T-helper 1 cell treated with Interleukin-12 subunit alpha and Interleukin-12 subunit beta and Interleukin-4 antibody, amounts not matched to agents 30 μg/mL and 1 μg/mL, for 36 hours (primary cell): ENCODE measurements at regions not wholly inside any gene's neighbourhood (a gene's known extent, or its start where the extent isn't known, plus 50 kb on each side); places are given as distances from the start of the nearest gene placed in this dataset.

Experiments used
- H3K27ac Mint-ChIP-seq: one replicate; pipeline ENCODE4 v1.8.0; 2021; ENCODE audit warnings: mild to moderate bottlenecking, mixed read lengths
- H3K27me3 Mint-ChIP-seq: one replicate; pipeline ENCODE4 v1.8.0; 2021; ENCODE audit warnings: low read depth, mixed read lengths
- H3K36me3 Mint-ChIP-seq: one replicate; pipeline ENCODE4 v1.8.0; 2021; ENCODE audit warnings: low read depth, mixed read lengths
- H3K4me1 Mint-ChIP-seq: one replicate; pipeline ENCODE4 v1.8.0; 2021; ENCODE audit warnings: low read depth, mixed read lengths
- H3K4me3 Mint-ChIP-seq: one replicate; pipeline ENCODE4 v1.8.0; 2021; ENCODE audit warnings: mild to moderate bottlenecking, moderate library complexity, mixed read lengths
- H3K9me3 Mint-ChIP-seq: one replicate; pipeline ENCODE4 v1.8.0; 2021; ENCODE audit warnings: mixed read lengths

- no peak overlapping the region for H3K4me3 Mint-ChIP-seq
- H3K9me3 Mint-ChIP-seq: no peaks in the 10 kb centered on the region
- H3K36me3 Mint-ChIP-seq: no peaks in the 10 kb centered on the region
- peaks cover 19% of the 10 kb centered on the region for H3K27me3 Mint-ChIP-seq
- no peak overlapping the region for H3K27ac Mint-ChIP-seq
- no peaks in the 10 kb centered on the region for H3K4me1 Mint-ChIP-seq
Measured at GRCh38 chr17:36817483-36818048, 119.7 kb upstream of the LHX1 start.

DNA sequence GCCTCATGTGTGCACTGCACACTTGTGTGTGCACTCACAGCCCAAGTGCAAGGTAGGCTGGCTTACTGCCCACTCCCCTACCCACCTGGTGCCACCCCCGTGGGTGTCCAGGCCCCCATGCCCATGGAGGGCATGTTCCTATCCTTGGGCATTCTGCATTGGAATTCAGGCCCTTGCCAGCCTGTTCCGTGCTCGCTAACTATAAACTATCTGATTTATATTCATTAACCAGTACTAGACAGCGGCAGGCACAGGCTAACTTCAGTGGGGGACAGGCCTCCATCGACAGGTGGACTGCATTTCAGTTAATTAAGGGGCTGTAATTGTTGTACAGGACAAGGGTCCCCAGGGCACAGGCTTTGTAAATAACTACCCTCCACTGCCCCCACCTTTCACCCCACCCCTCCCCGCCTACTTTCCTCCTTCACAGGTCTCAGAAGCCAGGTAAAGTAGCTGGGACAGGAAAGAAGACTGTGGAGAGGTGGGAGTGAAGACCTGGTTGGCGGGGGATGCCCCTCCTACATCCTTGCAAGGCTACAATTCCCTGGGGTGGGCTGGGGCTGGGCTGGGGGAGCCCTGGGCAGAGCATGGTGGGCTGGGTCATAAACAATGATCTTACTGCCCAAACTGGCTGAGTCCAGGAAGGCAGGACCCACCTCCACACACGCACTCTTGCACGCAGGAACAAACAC lies 119.0 kb upstream of the LHX1 start:
- no peaks in the 10 kb centered on the region for H3K4me1 Mint-ChIP-seq
- H3K4me3 Mint-ChIP-seq: no peak overlapping the region
- no peak overlapping the region for H3K27ac Mint-ChIP-seq
- no peaks in the 10 kb centered on the region for H3K9me3 Mint-ChIP-seq
- H3K27me3 Mint-ChIP-seq: peaks cover 14% of the 10 kb centered on the region
- H3K36me3 Mint-ChIP-seq: no peaks in the 10 kb centered on the region

GRCh38 chr17:36823850-36824677 lies 113.2 kb upstream of the LHX1 start:
- Mint-ChIP-seq H3K4me3 (no peak overlapping the region), H3K27ac (no peak overlapping the region), H3K4me1 (no peaks in the 10 kb centered on the region), H3K36me3 (no peaks in the 10 kb centered on the region), H3K27me3 (peaks cover 28% of the 10 kb centered on the region), H3K9me3 (no peaks in the 10 kb centered on the region)

- H3K36me3 Mint-ChIP-seq: no peaks in the 10 kb centered on the region
- H3K27me3 Mint-ChIP-seq: peaks cover 28% of the 10 kb centered on the region
- H3K4me1 Mint-ChIP-seq: no peaks in the 10 kb centered on the region
- no peaks in the 10 kb centered on the region for H3K9me3 Mint-ChIP-seq
- H3K4me3 Mint-ChIP-seq: no peak overlapping the region
- no peak overlapping the region for H3K27ac Mint-ChIP-seq
Measured at GRCh38 chr17:36824678-36825101, 112.6 kb upstream of the LHX1 start.

GRCh38 chr17:36825113-36825512 lies 112.2 kb upstream of the LHX1 start:
- H3K27me3 Mint-ChIP-seq: peaks cover 28% of the 10 kb centered on the region
- no peak overlapping the region for H3K27ac Mint-ChIP-seq
- no peaks in the 10 kb centered on the region for H3K36me3 Mint-ChIP-seq
- no peaks in the 10 kb centered on the region for H3K9me3 Mint-ChIP-seq
- no peaks in the 10 kb centered on the region for H3K4me1 Mint-ChIP-seq
- no peak overlapping the region for H3K4me3 Mint-ChIP-seq

GRCh38 chr17:36825521-36825920 lies 111.8 kb upstream of the LHX1 start:
- no peaks in the 10 kb centered on the region for H3K4me1 Mint-ChIP-seq
- no peak overlapping the region for H3K27ac Mint-ChIP-seq
- H3K4me3 Mint-ChIP-seq: no peak overlapping the region
- no peaks in the 10 kb centered on the region for H3K36me3 Mint-ChIP-seq
- no peaks in the 10 kb centered on the region for H3K9me3 Mint-ChIP-seq
- peaks cover 28% of the 10 kb centered on the region for H3K27me3 Mint-ChIP-seq

GRCh38 chr17:36825951-36826350 lies 111.3 kb upstream of the LHX1 start:
- no peak overlapping the region for H3K27ac Mint-ChIP-seq
- H3K27me3 Mint-ChIP-seq: peaks cover 26% of the 10 kb centered on the region
- no peaks in the 10 kb centered on the region for H3K4me1 Mint-ChIP-seq
- H3K36me3 Mint-ChIP-seq: no peaks in the 10 kb centered on the region
- no peaks in the 10 kb centered on the region for H3K9me3 Mint-ChIP-seq
- H3K4me3 Mint-ChIP-seq: no peak overlapping the region

DNA sequence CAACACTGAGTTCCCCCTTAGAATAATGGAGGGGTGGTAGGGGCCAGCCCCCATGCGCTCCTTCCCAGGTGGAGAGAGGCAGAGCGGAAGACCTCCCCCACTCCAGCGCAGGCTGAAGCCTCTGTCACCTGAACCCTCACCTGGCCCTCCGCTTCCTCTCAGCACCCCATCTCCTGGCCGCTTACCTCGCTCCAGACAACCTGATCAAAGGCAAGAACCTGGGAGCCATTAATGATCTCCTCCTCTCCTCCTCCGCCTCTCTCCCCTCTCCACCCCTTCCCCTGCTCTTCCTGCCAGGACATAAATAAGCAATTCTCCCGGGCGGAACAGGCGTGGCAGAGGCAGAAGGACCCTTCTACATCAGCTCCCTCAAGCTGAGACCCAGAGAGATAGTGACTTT lies 110.2 kb upstream of the LHX1 start:
- H3K36me3 Mint-ChIP-seq: no peaks in the 10 kb centered on the region
- no peaks in the 10 kb centered on the region for H3K9me3 Mint-ChIP-seq
- H3K27ac Mint-ChIP-seq: no peak overlapping the region
- H3K27me3 Mint-ChIP-seq: peaks cover 23% of the 10 kb centered on the region
- no peak overlapping the region for H3K4me3 Mint-ChIP-seq
- no peaks in the 10 kb centered on the region for H3K4me1 Mint-ChIP-seq

- Mint-ChIP-seq H3K36me3 (no peaks in the 10 kb centered on the region), H3K4me1 (no peaks in the 10 kb centered on the region), H3K4me3 (no peak overlapping the region), H3K27me3 (peaks cover 23% of the 10 kb centered on the region), H3K9me3 (no peaks in the 10 kb centered on the region), H3K27ac (no peak overlapping the region)
Measured at GRCh38 chr17:36829676-36830075, 107.6 kb upstream of the LHX1 start.

DNA sequence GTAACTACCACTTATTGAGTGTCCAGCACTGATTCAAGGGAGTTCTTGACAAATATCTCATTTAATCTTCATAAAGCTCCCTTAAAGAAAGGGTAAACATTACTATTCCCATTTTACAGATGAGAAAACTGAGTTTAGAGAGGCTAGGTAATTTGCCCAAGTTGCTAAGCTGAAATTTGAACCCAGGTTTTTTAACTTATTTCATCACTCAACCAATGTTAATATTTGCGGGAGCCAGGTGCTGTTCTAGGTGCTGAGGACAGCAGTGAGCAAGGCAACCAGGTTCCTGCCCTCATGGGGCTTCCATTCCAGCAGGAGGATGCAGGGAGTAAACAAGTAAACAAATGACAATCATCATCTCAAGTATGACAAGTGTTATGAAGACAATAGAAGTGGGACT lies 104.0 kb upstream of the LHX1 start:
- Mint-ChIP-seq H3K9me3 (no peaks in the 10 kb centered on the region), H3K27ac (no peak overlapping the region), H3K4me1 (no peaks in the 10 kb centered on the region), H3K27me3 (peaks cover 6% of the 10 kb centered on the region), H3K36me3 (no peaks in the 10 kb centered on the region), H3K4me3 (no peak overlapping the region)

DNA sequence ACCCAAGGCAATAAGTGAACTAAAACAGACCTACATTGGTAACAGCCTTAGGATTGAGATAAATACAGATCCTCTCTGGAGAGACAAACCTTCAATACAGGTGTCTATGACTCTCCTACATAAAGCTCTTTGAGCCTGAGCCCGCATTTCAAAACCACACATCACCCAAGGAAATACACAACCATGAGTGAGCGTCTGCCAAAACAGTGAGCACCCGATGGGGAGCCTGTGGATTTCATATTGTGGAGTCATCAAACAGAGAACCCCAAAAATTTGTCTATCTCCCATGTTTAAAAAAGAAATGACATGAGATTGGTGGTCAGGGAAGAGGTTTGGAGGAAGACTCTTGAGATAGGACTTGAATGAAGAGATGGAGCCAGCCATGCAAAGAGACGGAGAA lies 102.2 kb upstream of the LHX1 start:
- Mint-ChIP-seq H3K4me1 (no peaks in the 10 kb centered on the region), H3K27ac (no peak overlapping the region), H3K9me3 (no peaks in the 10 kb centered on the region), H3K27me3 (no peaks in the 10 kb centered on the region), H3K36me3 (no peaks in the 10 kb centered on the region), H3K4me3 (no peak overlapping the region)

DNA sequence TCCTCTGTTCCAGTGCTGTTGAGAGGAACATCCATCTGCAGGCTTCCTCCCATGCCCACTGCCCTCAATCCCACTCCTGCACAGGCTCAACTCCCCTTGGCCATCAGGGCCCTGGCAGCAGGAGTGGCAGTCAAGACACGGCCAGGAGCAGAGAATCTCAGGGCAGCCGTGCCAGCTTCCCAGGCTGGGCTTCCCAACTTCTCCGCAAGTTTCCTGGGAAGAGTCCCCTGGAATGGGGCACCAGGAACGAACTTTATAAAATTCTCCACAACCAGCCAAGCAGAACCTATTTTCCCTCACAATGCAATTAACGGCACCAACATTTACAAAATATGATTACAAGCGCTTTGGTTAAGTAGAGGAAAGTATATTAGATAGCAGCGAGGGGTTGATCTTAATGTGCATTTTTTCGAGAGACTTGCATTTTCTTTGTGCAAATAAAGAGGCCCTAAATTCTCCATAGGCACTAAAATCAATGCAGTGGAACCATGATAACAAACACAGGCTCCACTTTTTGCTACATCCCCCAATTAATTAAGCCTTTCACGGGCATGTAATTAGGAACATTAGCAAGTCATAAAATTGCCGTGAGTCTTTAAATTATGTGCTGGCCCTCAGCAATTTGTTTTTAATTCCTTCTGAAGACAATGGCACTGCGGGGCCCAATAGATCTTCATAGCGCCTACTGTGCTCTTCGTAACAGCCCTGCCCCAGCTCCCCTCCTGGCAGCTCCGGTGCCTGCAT lies 99.9 kb upstream of the LHX1 start:
- no peaks in the 10 kb centered on the region for H3K36me3 Mint-ChIP-seq
- H3K4me3 Mint-ChIP-seq: no peak overlapping the region
- H3K27me3 Mint-ChIP-seq: no peaks in the 10 kb centered on the region
- H3K4me1 Mint-ChIP-seq: no peaks in the 10 kb centered on the region
- H3K27ac Mint-ChIP-seq: no peak overlapping the region
- H3K9me3 Mint-ChIP-seq: no peaks in the 10 kb centered on the region

DNA sequence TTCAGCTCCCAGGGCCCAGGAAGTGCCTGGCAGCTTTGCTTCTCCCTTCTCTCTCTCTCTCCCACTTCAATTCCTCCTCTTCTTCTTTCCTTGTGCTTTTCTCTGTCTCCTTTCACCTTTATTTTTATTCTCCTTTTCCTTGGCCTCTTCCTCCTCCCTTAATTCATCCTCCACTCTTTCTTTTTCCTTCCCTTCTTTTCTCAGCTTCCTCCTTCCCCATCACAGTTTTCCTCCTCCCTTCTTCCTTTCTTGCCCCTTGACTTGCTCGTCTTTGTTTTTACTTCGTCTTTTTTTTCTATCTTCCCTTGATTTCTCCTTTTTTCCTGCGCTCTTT lies 99.4 kb upstream of the LHX1 start:
- Mint-ChIP-seq H3K27ac (no peak overlapping the region), H3K27me3 (no peaks in the 10 kb centered on the region), H3K4me1 (no peaks in the 10 kb centered on the region), H3K36me3 (no peaks in the 10 kb centered on the region), H3K4me3 (no peak overlapping the region), H3K9me3 (no peaks in the 10 kb centered on the region)

DNA sequence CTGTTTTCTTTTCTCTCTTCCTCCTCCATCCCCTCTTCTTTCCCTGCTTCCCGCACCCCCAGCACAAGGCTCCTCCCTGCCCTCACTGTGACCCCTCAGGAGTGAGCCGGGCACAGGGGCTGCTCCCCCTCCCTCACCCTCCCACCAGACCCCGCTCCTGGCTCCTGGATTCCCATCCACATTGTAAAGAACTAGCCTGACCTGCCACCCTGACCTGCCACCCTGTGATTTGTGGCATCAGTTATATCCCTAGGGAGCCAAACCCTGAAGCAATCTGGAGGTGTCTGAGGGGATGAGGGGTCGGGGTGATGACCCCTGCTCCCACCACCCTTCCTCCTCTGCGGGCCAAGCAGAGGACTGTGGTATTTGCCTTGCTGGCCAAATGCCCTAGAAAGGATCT lies 98.0 kb upstream of the LHX1 start:
- Mint-ChIP-seq H3K27ac (no peak overlapping the region), H3K4me1 (no peaks in the 10 kb centered on the region), H3K27me3 (peaks cover 7% of the 10 kb centered on the region), H3K36me3 (no peaks in the 10 kb centered on the region), H3K9me3 (no peaks in the 10 kb centered on the region), H3K4me3 (no peak overlapping the region)

- Mint-ChIP-seq H3K9me3 (no peaks in the 10 kb centered on the region), H3K36me3 (no peaks in the 10 kb centered on the region), H3K27me3 (peaks cover 17% of the 10 kb centered on the region), H3K4me1 (peaks cover 1% of the 10 kb centered on the region), H3K27ac (no peak overlapping the region), H3K4me3 (no peak overlapping the region)
Measured at GRCh38 chr17:36840796-36841195, 96.5 kb upstream of the LHX1 start.
